H1 (cell line): ENCODE measurements at regions not wholly inside any gene's neighbourhood (a gene's known extent, or its start where the extent isn't known, plus 50 kb on each side); places are given as distances from the start of the nearest gene placed in this dataset.
"Not testable (repeated sequence)": the region's sequence is repeated elsewhere in the genome, so short reads cannot be mapped to it uniquely, and the experiment has no call there.

Experiments used
- CTCF ChIA-PET: fragments of 300-600 bp; sonication (Branson Sonifier 250); formaldehyde crosslinking; loops from one replicate; lab custom pipeline; 2021; ENCODE audit not compliant: partially characterized antibody; lab: Charles Lee
- POLR2A ChIA-PET: fragments of 300-600 bp; sonication (Branson Sonifier 250); formaldehyde crosslinking; loops from one replicate; lab custom pipeline; 2021; ENCODE audit warnings: inconsistent platforms; ENCODE audit not compliant: partially characterized antibody; lab: Charles Lee
- DNase-seq, 2 experiments: peaks; one replicate each; pipeline versions ENCODE4 v3.0.0 to v3.0.0-alpha.2; 2010 to 2022; ENCODE audit warnings: low spot score in 2 of 2, low read depth in 1 of 2, mixed read lengths in 1 of 2
- FAIRE-seq: peaks from 2 replicates; lab custom pipeline; 2011; peaks lifted over from hg19 to GRCh38; lab: Jason Lieb, UNC
- H2AFZ ChIP-seq: 2 replicates; pipeline ENCODE4 v1.8.1; 2012; ENCODE audit warnings: low read length, inconsistent platforms
- H2AK5ac ChIP-seq: 2 replicates; pipeline ENCODE4 v1.6.1; 2013; ENCODE audit warnings: low read depth, low read length
- H2BK120ac ChIP-seq: replicated peaks from 2 replicates; pipeline ENCODE3; 2013; ENCODE audit warnings: low read depth, low read length, inconsistent platforms
- H2BK12ac ChIP-seq: 2 replicates; pipeline ENCODE4 v1.6.1; 2013; ENCODE audit warnings: low read depth, low read length
- H2BK15ac ChIP-seq: 2 replicates; pipeline ENCODE4 v1.6.1; 2013; ENCODE audit warnings: low read length
- H2BK20ac ChIP-seq: 2 replicates; pipeline ENCODE4 v1.6.1; 2013; ENCODE audit warnings: low read length
- H2BK5ac ChIP-seq: 2 replicates; pipeline ENCODE4 v1.6.1; 2013; ENCODE audit warnings: low read depth, low read length
- H3K14ac ChIP-seq: 2 replicates; pipeline ENCODE4 v1.6.1; 2013; ENCODE audit warnings: inconsistent platforms; ENCODE audit not compliant: insufficient read length
- H3K18ac ChIP-seq: 2 replicates; pipeline ENCODE4 v1.6.1; 2013; ENCODE audit warnings: low read length; ENCODE audit errors: extremely low read depth
- H3K23ac ChIP-seq: 2 replicates; pipeline ENCODE4 v1.6.1; 2013; ENCODE audit warnings: inconsistent platforms; ENCODE audit not compliant: insufficient read length
- H3K23me2 ChIP-seq: 2 replicates; pipeline ENCODE4 v1.6.1; 2013; ENCODE audit warnings: low read depth, low read length
- H3K27ac ChIP-seq: 2 replicates; pipeline ENCODE4 v1.6.1; 2011; ENCODE audit warnings: low read depth, low read length, inconsistent platforms
- H3K27me3 ChIP-seq, 4 experiments: replicated peaks in 1 of 4; 1 replicate in 1 of 4; 2 replicates in 3 of 4; pipeline versions ENCODE4 v1.6.1 to v1.8.1; 2011 to 2013; ENCODE audit warnings: low read length in 3 of 4, mild to moderate bottlenecking in 3 of 4, inconsistent platforms in 2 of 4, mixed read lengths in 2 of 4, moderate library complexity in 1 of 4; ENCODE audit not compliant: control insufficient read depth in 3 of 4, insufficient read depth in 3 of 4; ENCODE audit errors: extremely low read depth in 1 of 4
- H3K36me3 ChIP-seq, 4 experiments: 2 replicates each; pipeline versions ENCODE4 v1.6.1 to v1.8.1; 2011 to 2013; ENCODE audit warnings: mild to moderate bottlenecking in 4 of 4, low read length in 3 of 4, moderate library complexity in 2 of 4, control low read depth in 1 of 4, inconsistent platforms in 1 of 4; ENCODE audit not compliant: insufficient read depth in 4 of 4, control insufficient read depth in 2 of 4
- H3K4ac ChIP-seq: replicated peaks from 2 replicates; pipeline ENCODE3; 2013; ENCODE audit warnings: low read length, low read depth, mixed read lengths, inconsistent platforms; ENCODE audit not compliant: insufficient read length
- H3K4me1 ChIP-seq, 4 experiments: replicated peaks in 1 of 4; 1 replicate in 1 of 4; 2 replicates in 3 of 4; pipeline versions ENCODE4 v1.6.1 to v1.8.1; 2011 to 2013; ENCODE audit warnings: low read length in 3 of 4, inconsistent platforms in 2 of 4, mixed read lengths in 1 of 4; ENCODE audit not compliant: insufficient read depth in 4 of 4, control insufficient read depth in 3 of 4
- H3K4me2 ChIP-seq, 2 experiments: 2 replicates each; pipeline versions ENCODE4 v1.6.1 to v1.8.1; 2011 to 2013; ENCODE audit warnings: low read depth in 2 of 2, low read length in 2 of 2, control low read depth in 1 of 2, inconsistent platforms in 1 of 2, mild to moderate bottlenecking in 1 of 2; ENCODE audit not compliant: insufficient read depth in 1 of 2
- H3K4me3 ChIP-seq, 4 experiments: fragments of 200-600, 300-600 bp in 1 of 4; sonication (generic), shearing (Covaris generic), sonication (Bioruptor Twin) in 1 of 4; 2 replicates each; pipeline versions ENCODE4 v1.5.1 to v1.8.1; 2011 to 2016; ENCODE audit warnings: low read length in 4 of 4, low read depth in 3 of 4, control low read depth in 2 of 4, inconsistent platforms in 2 of 4, mild to moderate bottlenecking in 2 of 4, mixed read lengths in 1 of 4, moderate library complexity in 1 of 4; ENCODE audit not compliant: insufficient read depth in 2 of 4; ENCODE audit errors: extremely low read depth in 1 of 4
- H3K56ac ChIP-seq: replicated peaks from 2 replicates; pipeline ENCODE3; 2013; ENCODE audit warnings: low read depth, mild to moderate bottlenecking, mixed read lengths, low read length, inconsistent platforms; ENCODE audit not compliant: insufficient read length
- H3K79me1 ChIP-seq: 2 replicates; pipeline ENCODE4 v1.6.1; 2013; ENCODE audit warnings: low read depth, low read length, control low read depth
- H3K79me2 ChIP-seq, 2 experiments: 2 replicates each; pipeline versions ENCODE4 v1.6.1 to v1.8.1; 2012 to 2013; ENCODE audit warnings: low read length in 2 of 2, mild to moderate bottlenecking in 2 of 2, inconsistent platforms in 1 of 2; ENCODE audit not compliant: insufficient read depth in 2 of 2, control insufficient read depth in 1 of 2
- H3K9ac ChIP-seq, 4 experiments: replicated peaks in 1 of 4; 1 replicate in 1 of 4; 2 replicates in 3 of 4; pipeline versions ENCODE4 v1.6.1 to v1.8.1; 2011 to 2013; ENCODE audit warnings: low read depth in 3 of 4, low read length in 3 of 4, control low read depth in 2 of 4, mild to moderate bottlenecking in 2 of 4, moderate library complexity in 2 of 4, inconsistent platforms in 1 of 4; ENCODE audit errors: extremely low read depth in 1 of 4
- H3K9me3 ChIP-seq, 2 experiments: 2 replicates each; pipeline versions ENCODE4 v1.6.1 to v1.8.1; 2012 to 2013; ENCODE audit warnings: mild to moderate bottlenecking in 2 of 2, moderate library complexity in 2 of 2, control low read depth in 1 of 2, inconsistent platforms in 1 of 2, low read depth in 1 of 2, low read length in 1 of 2, mixed read lengths in 1 of 2; ENCODE audit not compliant: insufficient read depth in 2 of 2
- H4K20me1 ChIP-seq, 2 experiments: replicated peaks in 1 of 2; 2 replicates each; pipeline versions ENCODE3 to v1.8.1; 2011 to 2013; ENCODE audit warnings: inconsistent platforms in 2 of 2, low read length in 2 of 2, mild to moderate bottlenecking in 1 of 2; ENCODE audit not compliant: insufficient read depth in 2 of 2, control insufficient read depth in 1 of 2
- H4K5ac ChIP-seq: 2 replicates; pipeline ENCODE4 v1.6.1; 2013; ENCODE audit warnings: low read length, low read depth, mixed read lengths, inconsistent platforms; ENCODE audit not compliant: insufficient read length
- H4K8ac ChIP-seq: 2 replicates; pipeline ENCODE4 v1.8.0; 2013; ENCODE audit warnings: mild to moderate bottlenecking, moderate library complexity, low read length, inconsistent platforms; ENCODE audit not compliant: insufficient read depth; ENCODE audit errors: extremely low read depth
- H4K91ac ChIP-seq: replicated peaks from 2 replicates; pipeline ENCODE3; 2013; ENCODE audit warnings: low read length, mixed read lengths, inconsistent platforms; ENCODE audit not compliant: insufficient read length
- RAD21 ChIP-seq, 2 experiments: IDR thresholded peaks in 1 of 2; conservative IDR thresholded peaks in 1 of 2; 2 replicates each; pipeline ENCODE4 v1.6.1; 2011; ENCODE audit warnings: low read depth in 2 of 2, low read length in 2 of 2, improper control_type of control experiment in 1 of 2, inconsistent platforms in 1 of 2, mild to moderate bottlenecking in 1 of 2, moderate library complexity in 1 of 2
- WGBS, 2 experiments: shearing (Covaris generic) in 1 of 2; methylation state at CpG; one replicate each; pipeline versions ENCODE4 v1.1.6 to v1.1.7; 2013 to 2015; ENCODE audit warnings: low lambda C conversion rate in 2 of 2, mixed read lengths in 2 of 2, inconsistent platforms in 1 of 2, low coverage in 1 of 2, missing lambda C conversion rate in 1 of 2; ENCODE audit not compliant: insufficient replicate concordance in 2 of 2, insufficient coverage in 1 of 2, insufficient read length in 1 of 2; ENCODE audit errors: extremely low coverage in 1 of 2, missing lambda C conversion rate in 1 of 2; 5-methylcytosine and 5-hydroxymethylcytosine counted together
- TF ChIP-seq, protein P1 (sequence below), 3 experiments: IDR thresholded peaks; 1 replicate in 2 of 3; 2 replicates in 1 of 3; pipeline versions ENCODE4 v1.5.1 to v1.6.1; 2011; ENCODE audit warnings: low read length in 3 of 3, mild to moderate bottlenecking in 3 of 3, inconsistent platforms in 2 of 3, low read depth in 1 of 3, moderate library complexity in 1 of 3; ENCODE audit not compliant: insufficient read depth in 1 of 3; ENCODE audit errors: control extremely low read depth in 1 of 3

DNA sequence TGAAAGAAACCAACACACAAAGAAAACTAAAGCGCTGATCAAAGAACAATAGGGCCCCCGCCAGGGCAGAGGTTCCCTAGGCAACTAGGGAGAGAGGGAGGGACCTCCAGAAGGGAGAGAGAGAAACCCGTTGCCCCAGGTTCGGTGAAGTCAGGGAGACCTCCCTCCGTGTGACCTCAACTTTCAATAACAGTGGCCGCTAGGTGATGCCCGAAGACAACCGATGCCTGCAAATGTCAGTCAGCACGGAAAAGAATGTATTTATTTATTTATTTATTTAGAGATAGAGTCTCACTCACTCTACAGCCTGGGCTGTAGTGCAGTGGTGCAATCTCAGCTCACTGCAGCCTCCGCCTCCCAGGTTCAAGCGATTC, 757.0 kb upstream of the DEFB115 start:
- H4K8ac ChIP-seq, CTCF ChIA-PET, FAIRE-seq, H3K18ac ChIP-seq, H2BK15ac ChIP-seq, H3K27me3 ChIP-seq, POLR2A ChIA-PET, H2BK20ac ChIP-seq, H2BK12ac ChIP-seq, H4K91ac ChIP-seq, H2AK5ac ChIP-seq, H3K4ac ChIP-seq, H3K4me1 ChIP-seq, H3K23ac ChIP-seq, H3K4me2 ChIP-seq, H2BK5ac ChIP-seq, H3K56ac ChIP-seq, H3K14ac ChIP-seq, H4K5ac ChIP-seq, H3K79me1 ChIP-seq, H3K4me3 ChIP-seq, H2BK120ac ChIP-seq, H3K27ac ChIP-seq, H3K36me3 ChIP-seq, H2AFZ ChIP-seq, H3K79me2 ChIP-seq, H4K20me1 ChIP-seq, H3K23me2 ChIP-seq, H3K9ac ChIP-seq: not testable (repeated sequence)
- 82% methylated on average over 10 of the region's 11 CpGs; no CpG with 5 or more reads in 1 of the 2 experiments for WGBS, 2 experiments
- TF ChIP-seq, protein P1, sequence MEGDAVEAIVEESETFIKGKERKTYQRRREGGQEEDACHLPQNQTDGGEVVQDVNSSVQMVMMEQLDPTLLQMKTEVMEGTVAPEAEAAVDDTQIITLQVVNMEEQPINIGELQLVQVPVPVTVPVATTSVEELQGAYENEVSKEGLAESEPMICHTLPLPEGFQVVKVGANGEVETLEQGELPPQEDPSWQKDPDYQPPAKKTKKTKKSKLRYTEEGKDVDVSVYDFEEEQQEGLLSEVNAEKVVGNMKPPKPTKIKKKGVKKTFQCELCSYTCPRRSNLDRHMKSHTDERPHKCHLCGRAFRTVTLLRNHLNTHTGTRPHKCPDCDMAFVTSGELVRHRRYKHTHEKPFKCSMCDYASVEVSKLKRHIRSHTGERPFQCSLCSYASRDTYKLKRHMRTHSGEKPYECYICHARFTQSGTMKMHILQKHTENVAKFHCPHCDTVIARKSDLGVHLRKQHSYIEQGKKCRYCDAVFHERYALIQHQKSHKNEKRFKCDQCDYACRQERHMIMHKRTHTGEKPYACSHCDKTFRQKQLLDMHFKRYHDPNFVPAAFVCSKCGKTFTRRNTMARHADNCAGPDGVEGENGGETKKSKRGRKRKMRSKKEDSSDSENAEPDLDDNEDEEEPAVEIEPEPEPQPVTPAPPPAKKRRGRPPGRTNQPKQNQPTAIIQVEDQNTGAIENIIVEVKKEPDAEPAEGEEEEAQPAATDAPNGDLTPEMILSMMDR (IDR thresholded peaks at IDR 0.05; ENCODE audit: control extremely low read depth in 1 of 3, insufficient read depth in 1 of 3, low read depth in 1 of 3, low read length in 3 of 3), result peak in 1 of 3 experiments; percentile 6; a peak in 1 of 4 replicates
- peak; percentile 16 to 31; a peak in 3 of 4 replicates for TF ChIP-seq RAD21 (IDR thresholded peaks at IDR 0.05 in 1 of 2, conservative IDR thresholded peaks at IDR 0.05 in 1 of 2; ENCODE audit: low read depth in 2 of 2, low read length in 2 of 2)
- peak; percentile 84 to 95 for DNase-seq
- peaks cover 26 to 52% of the 10 kb centered on the region in 2 experiments for H3K9me3 ChIP-seq
